ENCODE measurements at regions not wholly inside any gene's neighbourhood (a gene's known extent, or its start where the extent isn't known, plus 50 kb on each side); places are given as distances from the start of the nearest gene placed in this dataset.

DNA sequence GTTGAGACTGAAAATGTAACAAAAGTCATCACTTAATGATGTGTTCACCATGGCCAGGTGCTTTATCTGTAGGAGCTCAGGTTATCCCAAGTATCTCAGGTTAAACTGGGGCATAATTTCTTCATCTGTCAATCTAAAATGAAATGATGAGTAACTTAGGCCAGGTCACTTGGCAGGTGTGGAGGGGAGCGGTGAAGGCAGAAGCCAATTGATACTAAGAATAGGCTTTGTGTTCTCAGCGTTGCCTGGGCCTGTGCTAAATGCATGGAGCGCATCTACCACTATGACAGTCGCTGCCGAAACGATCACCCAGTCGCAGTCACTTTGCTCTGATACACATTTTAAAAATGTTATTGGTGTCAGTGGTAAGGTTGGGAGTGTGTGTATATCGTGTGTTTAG is 91.6 kb downstream of the FGF9 start:
- Histone ChIP-seq H2BK15ac (ENCODE audit: low read length) (no peak overlapping the region), H3K23ac (ENCODE audit: insufficient read length) (no peak overlapping the region), H3K4me3 (ENCODE audit: extremely low read depth in 1 of 4, insufficient read depth in 2 of 4, low read depth in 3 of 4, low read length in 4 of 4) (no peak overlapping the region), H3K9me3 (ENCODE audit: insufficient read depth in 2 of 2, low read depth in 1 of 2, low read length in 1 of 2) (no peaks in the 10 kb centered on the region), H2BK12ac (ENCODE audit: low read depth, low read length) (no peak overlapping the region), H2AFZ (ENCODE audit: low read length) (no peak overlapping the region), H3K27ac (ENCODE audit: low read depth, low read length) (no peak overlapping the region), H3K56ac (replicated peaks; ENCODE audit: insufficient read length, low read depth, low read length) (no peak overlapping the region), H2BK5ac (ENCODE audit: low read depth, low read length) (no peak overlapping the region), H3K9ac (replicated peaks in 1 of 4; ENCODE audit: extremely low read depth in 1 of 4, low read depth in 3 of 4, low read length in 3 of 4) (no peak overlapping the region), H4K8ac (ENCODE audit: extremely low read depth, insufficient read depth, low read length) (no peak overlapping the region), H3K4ac (replicated peaks; ENCODE audit: insufficient read length, low read depth, low read length) (no peak overlapping the region), H3K36me3 (ENCODE audit: control insufficient read depth in 2 of 4, insufficient read depth in 4 of 4, low read length in 3 of 4) (no peaks in the 10 kb centered on the region), H3K4me1 (replicated peaks in 1 of 4; ENCODE audit: control insufficient read depth in 3 of 4, insufficient read depth in 4 of 4, low read length in 3 of 4) (peaks cover 0 to 3% (median 0%) of the 10 kb centered on the region in 4 experiments; a peak in 2 of 7 replicates), H3K23me2 (ENCODE audit: low read depth, low read length) (no peaks in the 10 kb centered on the region), H3K79me1 (ENCODE audit: low read depth, low read length) (no peaks in the 10 kb centered on the region), H2BK120ac (replicated peaks; ENCODE audit: low read depth, low read length) (no peak overlapping the region), H2AK5ac (ENCODE audit: low read depth, low read length) (no peak overlapping the region), H4K5ac (ENCODE audit: insufficient read length, low read depth, low read length) (no peak overlapping the region), H3K27me3 (replicated peaks in 1 of 4; ENCODE audit: control insufficient read depth in 3 of 4, extremely low read depth in 1 of 4, insufficient read depth in 3 of 4, low read length in 3 of 4) (no peaks in the 10 kb centered on the region), H4K20me1 (replicated peaks in 1 of 2; ENCODE audit: control insufficient read depth in 1 of 2, insufficient read depth in 2 of 2, low read length in 2 of 2) (peaks cover 0 to 3% of the 10 kb centered on the region in 2 experiments), H3K14ac (ENCODE audit: insufficient read length) (no peak overlapping the region), H3K18ac (ENCODE audit: extremely low read depth, low read length) (no peak overlapping the region), H4K91ac (replicated peaks; ENCODE audit: insufficient read length, low read length) (no peak overlapping the region), H2BK20ac (ENCODE audit: low read length) (no peak overlapping the region), H3K79me2 (ENCODE audit: control insufficient read depth in 1 of 2, insufficient read depth in 2 of 2, low read length in 2 of 2) (no peaks in the 10 kb centered on the region), H3K4me2 (ENCODE audit: insufficient read depth in 1 of 2, low read depth in 2 of 2, low read length in 2 of 2) (no peak overlapping the region)
- ChIA-PET CTCF (ENCODE audit: partially characterized antibody) (interaction anchor here (1.6 kb wide), 1 partner anchor 25 kb away, joined by 3 read pairs; no protein-coding TSS in a partner anchor), POLR2A (ENCODE audit: partially characterized antibody) (no interaction called here)
- no peak for DNase-seq (ENCODE audit: low read depth in 1 of 2, low spot score in 2 of 2)
- no peak for FAIRE-seq
- 96 to 100% methylated on average over 1 to 8 of the region's 8 CpGs for WGBS, 2 experiments (ENCODE audit: extremely low coverage in 1 of 2, insufficient coverage in 1 of 2, insufficient read length in 1 of 2, insufficient replicate concordance in 2 of 2, low coverage in 1 of 2, low lambda C conversion rate in 2 of 2, missing lambda C conversion rate in 1 of 2)
- TF ChIP-seq, protein P1, sequence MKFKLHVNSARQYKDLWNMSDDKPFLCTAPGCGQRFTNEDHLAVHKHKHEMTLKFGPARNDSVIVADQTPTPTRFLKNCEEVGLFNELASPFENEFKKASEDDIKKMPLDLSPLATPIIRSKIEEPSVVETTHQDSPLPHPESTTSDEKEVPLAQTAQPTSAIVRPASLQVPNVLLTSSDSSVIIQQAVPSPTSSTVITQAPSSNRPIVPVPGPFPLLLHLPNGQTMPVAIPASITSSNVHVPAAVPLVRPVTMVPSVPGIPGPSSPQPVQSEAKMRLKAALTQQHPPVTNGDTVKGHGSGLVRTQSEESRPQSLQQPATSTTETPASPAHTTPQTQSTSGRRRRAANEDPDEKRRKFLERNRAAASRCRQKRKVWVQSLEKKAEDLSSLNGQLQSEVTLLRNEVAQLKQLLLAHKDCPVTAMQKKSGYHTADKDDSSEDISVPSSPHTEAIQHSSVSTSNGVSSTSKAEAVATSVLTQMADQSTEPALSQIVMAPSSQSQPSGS (IDR thresholded peaks at IDR 0.05; ENCODE audit: low read length), result no peak
- no peak for TF ChIP-seq RBBP5 (IDR thresholded peaks at IDR 0.05; ENCODE audit: borderline replicate concordance, low read depth, low read length)
- no peak for TF ChIP-seq RNF2 (IDR thresholded peaks at IDR 0.05; ENCODE audit: borderline replicate concordance, low read depth, low read length, missing control alignments, poor library complexity, severe bottlenecking)
- no peak for TF ChIP-seq RFX5 (IDR thresholded peaks at IDR 0.05; ENCODE audit: borderline replicate concordance, low read depth, low read length)
- TF ChIP-seq, protein P2, sequence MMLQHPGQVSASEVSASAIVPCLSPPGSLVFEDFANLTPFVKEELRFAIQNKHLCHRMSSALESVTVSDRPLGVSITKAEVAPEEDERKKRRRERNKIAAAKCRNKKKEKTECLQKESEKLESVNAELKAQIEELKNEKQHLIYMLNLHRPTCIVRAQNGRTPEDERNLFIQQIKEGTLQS (IDR thresholded peaks at IDR 0.05; ENCODE audit: insufficient read depth, low read depth, low read length), result no peak
